Fibroblast of the aortic adventitia (primary cell): ENCODE measurements at regions not wholly inside any gene's neighbourhood (a gene's known extent, or its start where the extent isn't known, plus 50 kb on each side); places are given as distances from the start of the nearest gene placed in this dataset.

Experiments
- DNase-seq: peaks from one replicate; pipeline ENCODE4 v3.0.0-alpha.2; 2010; ENCODE audit warnings: low read depth
- H3K4me3 ChIP-seq: 2 replicates; pipeline ENCODE4 v1.5.1; 2011; ENCODE audit warnings: low read depth, mild to moderate bottlenecking, control low read depth, low read length, moderate library complexity
- CTCF ChIP-seq: IDR thresholded peaks from 2 replicates; pipeline ENCODE4 v1.5.1; 2011; ENCODE audit warnings: mild to moderate bottlenecking, low read length, control low read depth, inconsistent platforms; ENCODE audit not compliant: insufficient read depth

- no peak overlapping the region for H3K4me3 ChIP-seq
- TF ChIP-seq CTCF, result no peak
- no peak for DNase-seq
These were observed 256.3 kb upstream of the KLF14 start for GRCh38 chr7:130990178-130990832.

- no peak for TF ChIP-seq CTCF
- DNase-seq, result no peak
- H3K4me3 ChIP-seq, result no peak overlapping the region
These were observed 259.8 kb upstream of the KLF14 start for GRCh38 chr7:130993671-130994365.

- DNase-seq, result peak; percentile 53
- TF ChIP-seq CTCF, result no peak
- no peak overlapping the region for H3K4me3 ChIP-seq
These were observed 260.5 kb upstream of the KLF14 start for GRCh38 chr7:130994378-130995115.

- TF ChIP-seq CTCF, result no peak
- DNase-seq, result no peak
- no peak overlapping the region for H3K4me3 ChIP-seq
These were observed 261.5 kb upstream of the KLF14 start for GRCh38 chr7:130995252-130996081.

GRCh38 chr7:130996205-130996832 lies 262.3 kb upstream of the KLF14 start:
- H3K4me3 ChIP-seq, result no peak overlapping the region
- TF ChIP-seq CTCF, result no peak
- no peak for DNase-seq

GRCh38 chr7:130996833-130997231 lies 262.8 kb upstream of the KLF14 start:
- no peak overlapping the region for H3K4me3 ChIP-seq
- DNase-seq, result peak; percentile 58
- no peak for TF ChIP-seq CTCF
